IMR-90 (cell line): ENCODE measurements at regions not wholly inside any gene's neighbourhood (a gene's known extent, or its start where the extent isn't known, plus 50 kb on each side); places are given as distances from the start of the nearest gene placed in this dataset.

Experiments
- ATAC-seq: fragments of 200-7000 bp; cut with Tn5 transposase; 2 replicates; pipeline ENCODE4 v1.9.1; 2020; ENCODE audit warnings: low read depth, mild to moderate bottlenecking, moderate library complexity
- BruUV-seq: library from RNA; stranded (reverse); fragments of 400-500 nt; replicated peaks from 2 replicates; lab custom pipeline; 2021; lab: Mats Ljungman, UMichigan
- CTCF ChIA-PET: fragments of 300-600 bp; formaldehyde crosslinking; extraction: SDS; loops from one replicate; lab custom pipeline; 2021; ENCODE audit warnings: antibody characterized with exemption; lab: Yijun Ruan, JAX
- POLR2A ChIA-PET: fragments of 300-600 bp; sonication (Branson Sonifier 250); formaldehyde crosslinking; loops from one replicate; lab custom pipeline; 2022; ENCODE audit warnings: antibody characterized with exemption; ENCODE audit not compliant: unreplicated experiment; lab: Charles Lee
- DNase-seq: peaks from one replicate; pipeline ENCODE4 v3.0.0; 2013
- H2AFZ ChIP-seq: replicated peaks from 2 replicates; pipeline ENCODE3; 2013; ENCODE audit warnings: low read length, mild to moderate bottlenecking; ENCODE audit not compliant: poor library complexity
- H2AK5ac ChIP-seq: 2 replicates; pipeline ENCODE4 v1.6.1; 2013; ENCODE audit warnings: low read depth, low read length, inconsistent platforms
- H2AK9ac ChIP-seq: replicated peaks from 2 replicates; pipeline ENCODE3; 2013; ENCODE audit warnings: mild to moderate bottlenecking, low read depth, low read length, moderate library complexity; ENCODE audit not compliant: poor library complexity
- H2BK120ac ChIP-seq: 2 replicates; pipeline ENCODE4 v1.6.1; 2013; ENCODE audit warnings: low read depth, low read length, inconsistent platforms
- H2BK15ac ChIP-seq: 3 replicates; pipeline ENCODE4 v1.6.1; 2013; ENCODE audit warnings: low read depth, low read length, inconsistent platforms
- H2BK20ac ChIP-seq: 2 replicates; pipeline ENCODE4 v1.6.1; 2013; ENCODE audit warnings: low read depth, mild to moderate bottlenecking, inconsistent platforms, low read length, moderate library complexity
- H2BK5ac ChIP-seq: 2 replicates; pipeline ENCODE4 v1.6.1; 2013; ENCODE audit warnings: mild to moderate bottlenecking, low read depth, low read length, inconsistent platforms; ENCODE audit not compliant: poor library complexity, severe bottlenecking
- H3K14ac ChIP-seq: replicated peaks from 2 replicates; pipeline ENCODE4 v1.6.1; 2013; ENCODE audit warnings: low read depth, low read length, inconsistent platforms
- H3K18ac ChIP-seq: 2 replicates; pipeline ENCODE4 v1.6.1; 2013; ENCODE audit warnings: low read depth, low read length, control low read depth
- H3K23ac ChIP-seq: 2 replicates; pipeline ENCODE4 v1.6.1; 2013; ENCODE audit warnings: low read depth, low read length, inconsistent platforms
- H3K27ac ChIP-seq: 2 replicates; pipeline ENCODE4 v1.5.1; 2013; ENCODE audit warnings: mild to moderate bottlenecking, control low read depth, low read length; ENCODE audit not compliant: insufficient read depth
- H3K27me3 ChIP-seq: 2 replicates; pipeline ENCODE4 v1.6.1; 2013; ENCODE audit warnings: low read length; ENCODE audit not compliant: control insufficient read depth, insufficient read depth
- H3K36me3 ChIP-seq: 2 replicates; pipeline ENCODE4 v1.6.1; 2013; ENCODE audit warnings: low read length, mixed read lengths; ENCODE audit not compliant: control insufficient read depth, insufficient read depth
- H3K4ac ChIP-seq: 2 replicates; pipeline ENCODE4 v1.6.1; 2013; ENCODE audit warnings: low read depth, low read length, inconsistent platforms
- H3K4me1 ChIP-seq: 2 replicates; pipeline ENCODE4 v1.6.1; 2013; ENCODE audit warnings: low read length, mixed read lengths; ENCODE audit not compliant: control insufficient read depth, insufficient read depth
- H3K4me2 ChIP-seq: 2 replicates; pipeline ENCODE4 v1.6.1; 2013; ENCODE audit warnings: low read depth, mild to moderate bottlenecking, control low read depth, low read length, moderate library complexity
- H3K4me3 ChIP-seq: 2 replicates; pipeline ENCODE4 v1.5.1; 2013; ENCODE audit warnings: low read depth, mild to moderate bottlenecking, control low read depth, low read length, moderate library complexity; ENCODE audit not compliant: insufficient read depth
- H3K56ac ChIP-seq: 2 replicates; pipeline ENCODE4 v1.6.1; 2013; ENCODE audit warnings: low read length, inconsistent platforms; ENCODE audit not compliant: insufficient read depth; ENCODE audit errors: extremely low read depth
- H3K79me1 ChIP-seq, 2 experiments: 2 replicates each; pipeline ENCODE4 v1.6.1; 2013; ENCODE audit warnings: low read length in 2 of 2, inconsistent platforms in 1 of 2, low read depth in 1 of 2
- H3K9ac ChIP-seq: 2 replicates; pipeline ENCODE4 v1.6.1; 2013; ENCODE audit warnings: low read depth, low read length, control low read depth
- H3K9me1 ChIP-seq: 2 replicates; pipeline ENCODE4 v1.6.1; 2013; ENCODE audit warnings: low read length, inconsistent platforms; ENCODE audit not compliant: insufficient read depth
- H3K9me3 ChIP-seq: 2 replicates; pipeline ENCODE4 v1.6.1; 2013; ENCODE audit warnings: low read length; ENCODE audit not compliant: control insufficient read depth, insufficient read depth
- H4K20me1 ChIP-seq: 2 replicates; pipeline ENCODE4 v1.6.1; 2013; ENCODE audit warnings: low read length, inconsistent platforms; ENCODE audit not compliant: insufficient read depth
- H4K5ac ChIP-seq: 2 replicates; pipeline ENCODE4 v1.6.1; 2013; ENCODE audit warnings: mild to moderate bottlenecking, low read depth, low read length, control low read depth
- H4K8ac ChIP-seq, 2 experiments: 2 replicates each; pipeline ENCODE4 v1.6.1; 2013; ENCODE audit warnings: low read depth in 2 of 2, low read length in 2 of 2, control low read depth in 1 of 2, inconsistent platforms in 1 of 2
- H4K91ac ChIP-seq: 2 replicates; pipeline ENCODE4 v1.6.1; 2013; ENCODE audit warnings: low read depth, low read length, inconsistent platforms; ENCODE audit not compliant: insufficient read depth
- BHLHE40 ChIP-seq: fragments of 150-350 bp; IDR thresholded peaks from 2 replicates; pipeline ENCODE4 v1.6.1; 2016; ENCODE audit warnings: mild to moderate bottlenecking, low read depth, low read length
- CEBPB ChIP-seq: IDR thresholded peaks from 2 replicates; pipeline ENCODE4 v1.6.1; 2012; ENCODE audit warnings: low read depth, low read length, improper control_type of control experiment
- ELK1 ChIP-seq: fragments of 150-350 bp; IDR thresholded peaks from 2 replicates; pipeline ENCODE4 v1.6.1; 2016; ENCODE audit warnings: low read depth, mild to moderate bottlenecking, low read length, moderate library complexity, borderline replicate concordance
- FOS ChIP-seq: fragments of 150-350 bp; IDR thresholded peaks from 2 replicates; pipeline ENCODE4 v1.6.1; 2016; ENCODE audit warnings: low read depth, low read length
- MXI1 ChIP-seq: IDR thresholded peaks from 2 replicates; pipeline ENCODE4 v1.6.1; 2012; ENCODE audit warnings: low read depth, mild to moderate bottlenecking, low read length, moderate library complexity, borderline replicate concordance
- NFE2L2 ChIP-seq: fragments of 150-350 bp; IDR thresholded peaks from 2 replicates; pipeline ENCODE4 v1.6.1; 2016; ENCODE audit warnings: low read depth, mild to moderate bottlenecking, low read length
- POLR2A ChIP-seq: IDR thresholded peaks from 2 replicates; pipeline ENCODE4 v1.6.1; 2012; ENCODE audit warnings: mild to moderate bottlenecking, low read depth, low read length
- RAD21 ChIP-seq: IDR thresholded peaks from 2 replicates; pipeline ENCODE4 v1.6.1; 2012; ENCODE audit warnings: low read length, improper control_type of control experiment
- SMC3 ChIP-seq: fragments of 150-350 bp; IDR thresholded peaks from 2 replicates; pipeline ENCODE4 v1.6.1; 2016; ENCODE audit warnings: low read depth, mild to moderate bottlenecking, antibody characterized with exemption, low read length, moderate library complexity
- USF2 ChIP-seq: fragments of 150-350 bp; IDR thresholded peaks from 2 replicates; pipeline ENCODE4 v1.6.1; 2017; ENCODE audit warnings: mild to moderate bottlenecking, antibody characterized with exemption, low read length, low read depth
- WGBS, 2 experiments: methylation state at CpG; one replicate each; pipeline versions ENCODE4 v1.1.5 to v1.1.7; 2013; ENCODE audit warnings: missing lambda C conversion rate in 2 of 2; ENCODE audit not compliant: insufficient read length in 1 of 2; ENCODE audit errors: extremely low coverage in 2 of 2; 5-methylcytosine and 5-hydroxymethylcytosine counted together
- dilution Hi-C: fragments of 300-500 bp; cut with HindIII; formaldehyde crosslinking; loops from one replicate; pipeline ENCODE4 v1.14.3; 2018; ENCODE audit warnings: low sequenced_read_pairs; ENCODE audit not compliant: unreplicated experiment
- in situ Hi-C: fragments of 300-500 bp; cut with MboI; formaldehyde crosslinking; loops from 3 replicates; pipeline ENCODE4 v1.14.3; 2019; ENCODE audit warnings: low sequenced_read_pairs, inconsistent platforms, mixed read lengths
- intact Hi-C: fragments of 100-400 bp; cut with micrococcal nuclease; formaldehyde crosslinking; loops from 2 replicates; pipeline ENCODE4 v1.10.0; 2022
- TF ChIP-seq, protein P1 (sequence below): conservative IDR thresholded peaks from 2 replicates; pipeline ENCODE4 v1.5.1; 2012; ENCODE audit warnings: mild to moderate bottlenecking, low read depth, low read length, improper control_type of control experiment

DNA sequence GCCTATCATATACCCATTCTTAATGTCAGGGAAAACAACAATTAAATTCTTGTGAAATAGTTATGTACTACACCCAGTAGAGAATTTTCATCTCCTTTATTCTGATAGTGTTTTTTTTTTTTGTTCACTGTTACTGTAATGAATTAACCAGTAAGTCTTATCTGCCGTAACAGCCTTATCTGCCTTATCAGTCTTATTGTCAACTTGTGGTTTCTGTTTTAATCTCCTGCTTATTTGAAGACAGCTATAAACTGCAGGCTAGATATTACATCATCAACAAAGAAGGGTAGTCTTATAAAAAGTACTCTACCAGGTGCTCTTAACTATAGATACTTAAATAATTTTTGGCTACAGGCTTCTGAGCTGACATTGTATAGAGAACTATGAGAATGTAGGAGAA, 79.5 kb downstream of the MAGEB5 start:
- Histone ChIP-seq H3K9me3 (peaks cover 2% of the 10 kb centered on the region; the same call in 1 of the 2 replicates), H2BK15ac (no peak overlapping the region), H2BK120ac (no peak overlapping the region), H3K9ac (no peak overlapping the region), H3K14ac (no peak overlapping the region), H3K27me3 (no peaks in the 10 kb centered on the region), H2BK5ac (no peak overlapping the region), H4K91ac (no peak overlapping the region), H3K18ac (no peak overlapping the region), H4K20me1 (no peaks in the 10 kb centered on the region), H2AFZ (no peak overlapping the region), H2BK20ac (no peak overlapping the region), H2AK5ac (no peak overlapping the region), H3K4me3 (no peak overlapping the region), H3K4me2 (no peak overlapping the region), H3K56ac (no peak overlapping the region), H4K5ac (no peak overlapping the region), H3K9me1 (no peaks in the 10 kb centered on the region), H3K27ac (no peak overlapping the region), H3K4ac (no peak overlapping the region), H3K23ac (no peak overlapping the region), H2AK9ac (no peak overlapping the region), H4K8ac (no peak overlapping the region), H3K79me1 (no peaks in the 10 kb centered on the region), H3K36me3 (no peaks in the 10 kb centered on the region), H3K4me1 (no peaks in the 10 kb centered on the region)
- DNase-seq (no peak), ATAC-seq (no peak)
- in situ Hi-C loops: no loop called here
- intact Hi-C loops: no loop called here
- dilution Hi-C loops: no loop called here
- WGBS, 2 experiments: no CpG with 5 or more reads among the region's 1 CpG
- TF ChIP-seq CEBPB (no peak), POLR2A (no peak), NFE2L2 (no peak), SMC3 (no peak), ELK1 (no peak), FOS (no peak), RAD21 (no peak), USF2 (no peak), BHLHE40 (no peak), MXI1 (no peak)
- TF ChIP-seq, protein P1, sequence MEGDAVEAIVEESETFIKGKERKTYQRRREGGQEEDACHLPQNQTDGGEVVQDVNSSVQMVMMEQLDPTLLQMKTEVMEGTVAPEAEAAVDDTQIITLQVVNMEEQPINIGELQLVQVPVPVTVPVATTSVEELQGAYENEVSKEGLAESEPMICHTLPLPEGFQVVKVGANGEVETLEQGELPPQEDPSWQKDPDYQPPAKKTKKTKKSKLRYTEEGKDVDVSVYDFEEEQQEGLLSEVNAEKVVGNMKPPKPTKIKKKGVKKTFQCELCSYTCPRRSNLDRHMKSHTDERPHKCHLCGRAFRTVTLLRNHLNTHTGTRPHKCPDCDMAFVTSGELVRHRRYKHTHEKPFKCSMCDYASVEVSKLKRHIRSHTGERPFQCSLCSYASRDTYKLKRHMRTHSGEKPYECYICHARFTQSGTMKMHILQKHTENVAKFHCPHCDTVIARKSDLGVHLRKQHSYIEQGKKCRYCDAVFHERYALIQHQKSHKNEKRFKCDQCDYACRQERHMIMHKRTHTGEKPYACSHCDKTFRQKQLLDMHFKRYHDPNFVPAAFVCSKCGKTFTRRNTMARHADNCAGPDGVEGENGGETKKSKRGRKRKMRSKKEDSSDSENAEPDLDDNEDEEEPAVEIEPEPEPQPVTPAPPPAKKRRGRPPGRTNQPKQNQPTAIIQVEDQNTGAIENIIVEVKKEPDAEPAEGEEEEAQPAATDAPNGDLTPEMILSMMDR: no peak
- BruUV-seq: no TSS peak
- POLR2A ChIA-PET: no interaction called here
- CTCF ChIA-PET: interaction anchor here (0.6 kb wide), 1 partner anchor 51 kb away, joined by 4 read pairs; no protein-coding TSS in a partner anchor
